ENCODE measurements at regions not wholly inside any gene's neighbourhood (a gene's known extent, or its start where the extent isn't known, plus 50 kb on each side); places are given as distances from the start of the nearest gene placed in this dataset.

- no peak for TF ChIP-seq GATA2 (IDR thresholded peaks at IDR 0.05; ENCODE audit: low read depth, low read length)
- no peak for TF ChIP-seq GATA3 (IDR thresholded peaks at IDR 0.05; ENCODE audit: low read depth, low read length)
These were observed 390.0 kb downstream of the CPS1 start for GRCh38 chr2:210946395-210946794.
